GM12865 (cell line): ENCODE measurements at regions not wholly inside any gene's neighbourhood (a gene's known extent, or its start where the extent isn't known, plus 50 kb on each side); places are given as distances from the start of the nearest gene placed in this dataset.
A peak's percentile ranks its signal among the peaks of the same experiment; 100 is the strongest.

Experiments
- DNase-seq: peaks from one replicate; pipeline ENCODE4 v3.0.0; 2010; ENCODE audit warnings: low read depth
- H3K4me3 ChIP-seq: 2 replicates; pipeline ENCODE4 v1.5.1; 2011; ENCODE audit warnings: mild to moderate bottlenecking, low read depth, low read length, control low read depth
- CTCF ChIP-seq: IDR thresholded peaks from 2 replicates; pipeline ENCODE4 v1.5.1; 2011; ENCODE audit warnings: low read length, control low read depth, low read depth, inconsistent platforms; ENCODE audit not compliant: insufficient read depth; ENCODE audit errors: missing control alignments

GRCh38 chr7:109945820-109946518, 1145.0 kb upstream of the LRRN3 start:
- peak; percentile 8 for DNase-seq
- no peak for TF ChIP-seq CTCF
- no peak overlapping the region for H3K4me3 ChIP-seq

GRCh38 chr7:109950256-109950655, 1140.7 kb upstream of the LRRN3 start:
- DNase-seq, result no peak

GRCh38 chr7:109950821-109951564, 1139.9 kb upstream of the LRRN3 start:
- no peak overlapping the region for H3K4me3 ChIP-seq
- no peak for DNase-seq
- TF ChIP-seq CTCF, result no peak

More at GRCh38 chr7:109950256-109950655, 1140.7 kb upstream of the LRRN3 start:
- no peak overlapping the region for H3K4me3 ChIP-seq
- no peak for TF ChIP-seq CTCF

GRCh38 chr7:109951565-109951928, 1139.4 kb upstream of the LRRN3 start:
- H3K4me3 ChIP-seq, result no peak overlapping the region
- no peak for TF ChIP-seq CTCF
- no peak for DNase-seq

GRCh38 chr7:109955986-109956385, 1134.9 kb upstream of the LRRN3 start:
- no peak overlapping the region for H3K4me3 ChIP-seq
- DNase-seq, result no peak
- no peak for TF ChIP-seq CTCF

- TF ChIP-seq CTCF, result no peak
- DNase-seq, result no peak
Observed at GRCh38 chr7:109956916-109957315, 1134.0 kb upstream of the LRRN3 start.

More at GRCh38 chr7:109956916-109957315, 1134.0 kb upstream of the LRRN3 start:
- no peak overlapping the region for H3K4me3 ChIP-seq
